ENCODE measurements at regions not wholly inside any gene's neighbourhood (a gene's known extent, or its start where the extent isn't known, plus 50 kb on each side); places are given as distances from the start of the nearest gene placed in this dataset.

- TF ChIP-seq POLR2A (IDR thresholded peaks at IDR 0.05): no peak
- TF ChIP-seq, protein P1, sequence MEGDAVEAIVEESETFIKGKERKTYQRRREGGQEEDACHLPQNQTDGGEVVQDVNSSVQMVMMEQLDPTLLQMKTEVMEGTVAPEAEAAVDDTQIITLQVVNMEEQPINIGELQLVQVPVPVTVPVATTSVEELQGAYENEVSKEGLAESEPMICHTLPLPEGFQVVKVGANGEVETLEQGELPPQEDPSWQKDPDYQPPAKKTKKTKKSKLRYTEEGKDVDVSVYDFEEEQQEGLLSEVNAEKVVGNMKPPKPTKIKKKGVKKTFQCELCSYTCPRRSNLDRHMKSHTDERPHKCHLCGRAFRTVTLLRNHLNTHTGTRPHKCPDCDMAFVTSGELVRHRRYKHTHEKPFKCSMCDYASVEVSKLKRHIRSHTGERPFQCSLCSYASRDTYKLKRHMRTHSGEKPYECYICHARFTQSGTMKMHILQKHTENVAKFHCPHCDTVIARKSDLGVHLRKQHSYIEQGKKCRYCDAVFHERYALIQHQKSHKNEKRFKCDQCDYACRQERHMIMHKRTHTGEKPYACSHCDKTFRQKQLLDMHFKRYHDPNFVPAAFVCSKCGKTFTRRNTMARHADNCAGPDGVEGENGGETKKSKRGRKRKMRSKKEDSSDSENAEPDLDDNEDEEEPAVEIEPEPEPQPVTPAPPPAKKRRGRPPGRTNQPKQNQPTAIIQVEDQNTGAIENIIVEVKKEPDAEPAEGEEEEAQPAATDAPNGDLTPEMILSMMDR (IDR thresholded peaks at IDR 0.05): no peak
- DNase-seq: no peak
Observed at GRCh38 chr1:194730304-194730703, 1543.9 kb upstream of the B3GALT2 start.

DNA sequence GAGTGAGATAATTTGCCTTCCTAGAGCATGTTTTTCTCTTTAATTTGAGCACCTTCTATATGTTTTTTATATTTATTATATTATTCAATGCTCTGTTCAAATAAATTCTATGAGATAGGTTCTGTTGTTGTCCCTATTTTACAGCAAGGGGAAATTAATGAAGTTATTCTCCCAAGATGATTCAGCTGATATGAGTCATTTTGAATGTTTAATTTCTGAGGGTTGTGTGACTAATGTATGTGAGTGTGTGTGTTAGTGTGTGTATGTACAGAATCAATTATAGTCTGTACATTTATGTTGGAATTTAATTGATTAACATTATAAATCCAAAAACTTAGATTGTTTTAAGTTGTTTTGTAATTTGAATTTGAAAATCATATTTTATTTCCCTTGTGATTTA is 1536.7 kb upstream of the B3GALT2 start:
- Histone ChIP-seq H3K36me3 (no peaks in the 10 kb centered on the region), H3K27me3 (no peaks in the 10 kb centered on the region), H3K4me3 (no peak overlapping the region), H3K4me1 (no peaks in the 10 kb centered on the region), H3K9me3 (no peaks in the 10 kb centered on the region), H3K27ac (no peak overlapping the region)
- DNase-seq: no peak
- TF ChIP-seq, protein P1 (IDR thresholded peaks at IDR 0.05): no peak
- no peak for TF ChIP-seq POLR2A (IDR thresholded peaks at IDR 0.05)

More at GRCh38 chr1:194730304-194730703, 1543.9 kb upstream of the B3GALT2 start:
- Histone ChIP-seq H3K36me3 (no peaks in the 10 kb centered on the region), H3K9me3 (no peaks in the 10 kb centered on the region), H3K4me1 (no peaks in the 10 kb centered on the region), H3K27me3 (no peaks in the 10 kb centered on the region), H3K27ac (no peak overlapping the region), H3K4me3 (no peak overlapping the region)

DNA sequence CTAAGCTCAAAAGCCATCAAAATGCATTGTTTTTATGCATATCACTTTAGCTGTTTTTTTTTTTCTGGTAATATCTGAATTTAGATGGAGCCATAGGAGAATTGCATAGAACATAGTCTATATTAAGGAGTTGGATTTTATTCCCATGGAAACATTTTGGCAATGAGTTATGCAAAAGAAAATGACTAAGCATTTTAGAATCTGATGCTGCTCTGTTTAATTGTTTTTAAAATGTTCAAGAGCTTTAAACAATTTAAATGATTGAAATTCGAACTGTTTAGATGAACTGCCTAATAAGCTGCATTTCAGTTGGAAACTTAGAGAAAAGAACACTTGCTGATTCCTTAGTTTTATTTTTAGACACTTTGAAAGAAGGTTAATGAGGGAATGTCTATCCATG is 1531.5 kb upstream of the B3GALT2 start:
- TF ChIP-seq POLR2A (IDR thresholded peaks at IDR 0.05): no peak
- TF ChIP-seq, protein P1 (IDR thresholded peaks at IDR 0.05): no peak
- no peaks in the 10 kb centered on the region for H3K4me1 ChIP-seq
- no peak for DNase-seq
- no peak overlapping the region for H3K4me3 ChIP-seq
- no peaks in the 10 kb centered on the region for H3K36me3 ChIP-seq
- no peaks in the 10 kb centered on the region for H3K27me3 ChIP-seq
- H3K27ac ChIP-seq: no peak overlapping the region
- H3K9me3 ChIP-seq: no peaks in the 10 kb centered on the region

- Histone ChIP-seq H3K27ac (no peak overlapping the region), H3K9me3 (no peaks in the 10 kb centered on the region), H3K36me3 (no peaks in the 10 kb centered on the region), H3K4me1 (no peaks in the 10 kb centered on the region), H3K27me3 (no peaks in the 10 kb centered on the region), H3K4me3 (no peak overlapping the region)
- DNase-seq: no peak
- TF ChIP-seq, protein P1 (IDR thresholded peaks at IDR 0.05): no peak
- TF ChIP-seq POLR2A (IDR thresholded peaks at IDR 0.05): no peak
Observed at GRCh38 chr1:194717334-194717733, 1530.9 kb upstream of the B3GALT2 start.

- no peaks in the 10 kb centered on the region for H3K36me3 ChIP-seq
- no peak overlapping the region for H3K27ac ChIP-seq
- H3K4me3 ChIP-seq: no peak overlapping the region
- no peaks in the 10 kb centered on the region for H3K4me1 ChIP-seq
- TF ChIP-seq POLR2A (IDR thresholded peaks at IDR 0.05): no peak
- TF ChIP-seq, protein P1 (IDR thresholded peaks at IDR 0.05): no peak
- DNase-seq: no peak
- no peaks in the 10 kb centered on the region for H3K9me3 ChIP-seq
- no peaks in the 10 kb centered on the region for H3K27me3 ChIP-seq
Observed at GRCh38 chr1:194710671-194711070, 1524.3 kb upstream of the B3GALT2 start.

- no peaks in the 10 kb centered on the region for H3K4me1 ChIP-seq
Observed at GRCh38 chr1:194709439-194709838, 1523.0 kb upstream of the B3GALT2 start.

More at GRCh38 chr1:194709439-194709838, 1523.0 kb upstream of the B3GALT2 start:
- Histone ChIP-seq H3K27me3 (no peaks in the 10 kb centered on the region), H3K36me3 (no peaks in the 10 kb centered on the region), H3K4me3 (no peak overlapping the region), H3K27ac (no peak overlapping the region), H3K9me3 (no peaks in the 10 kb centered on the region)
- TF ChIP-seq POLR2A (IDR thresholded peaks at IDR 0.05): no peak
- TF ChIP-seq, protein P1 (IDR thresholded peaks at IDR 0.05): no peak
- DNase-seq: no peak
